ENCODE measurements at regions not wholly inside any gene's neighbourhood (a gene's known extent, or its start where the extent isn't known, plus 50 kb on each side); places are given as distances from the start of the nearest gene placed in this dataset.

GRCh38 chr21:18725653-18726052 lies 322.1 kb upstream of the TMPRSS15 start:
- TF ChIP-seq CTCF (IDR thresholded peaks at IDR 0.05 in 2 of 3, conservative IDR thresholded peaks at IDR 0.05 in 1 of 3; ENCODE audit: borderline replicate concordance in 1 of 3, insufficient read depth in 1 of 3, low read depth in 2 of 3, low read length in 2 of 3) (no peak), ZNF274 (IDR thresholded peaks at IDR 0.05; ENCODE audit: low read depth, low read length) (no peak), POLR2A (IDR thresholded peaks at IDR 0.05; ENCODE audit: borderline replicate concordance, extremely low read depth, insufficient read depth, insufficient read length) (no peak), SIN3A (IDR thresholded peaks at IDR 0.05; ENCODE audit: low read depth) (no peak), CBX3 (IDR thresholded peaks at IDR 0.05; ENCODE audit: low read depth) (no peak), POLR2AphosphoS5 (IDR thresholded peaks at IDR 0.05; ENCODE audit: low read depth, low read length) (no peak), FOSL1 (IDR thresholded peaks at IDR 0.05; ENCODE audit: low read depth) (no peak), ZFX (IDR thresholded peaks at IDR 0.05) (no peak), RAD21 (IDR thresholded peaks at IDR 0.05; ENCODE audit: low read depth) (no peak)

Data from HCT116 (cell line).